Activated B cell treated with CpG ODN at 0.5 μM for 24 hours (primary cell): ENCODE measurements at regions not wholly inside any gene's neighbourhood (a gene's known extent, or its start where the extent isn't known, plus 50 kb on each side); places are given as distances from the start of the nearest gene placed in this dataset.

Source experiments
- ATAC-seq: fragments of 200-7000 bp; cut with Tn5 transposase; one replicate; pipeline ENCODE4 v1.10.0; 2021; ENCODE audit warnings: low read depth, mild to moderate bottlenecking, moderate library complexity
- CTCF ChIA-PET: fragments of 350-600 bp; sonication (Branson Sonifier 250); formaldehyde crosslinking; loops from one replicate; lab custom pipeline; 2021; ENCODE audit warnings: antibody characterized with exemption; lab: Charles Lee
- POLR2A ChIA-PET: fragments of 350-600 bp; sonication (Branson Sonifier 250); formaldehyde crosslinking; loops from one replicate; lab custom pipeline; 2021; ENCODE audit warnings: antibody characterized with exemption; lab: Charles Lee
- DNase-seq: peaks from one replicate; pipeline ENCODE4 v3.0.0; 2022
- H3K27ac Mint-ChIP-seq: one replicate; pipeline ENCODE4 v1.8.0; 2020; ENCODE audit warnings: mixed read lengths
- H3K27me3 Mint-ChIP-seq: one replicate; pipeline ENCODE4 v1.8.0; 2021; ENCODE audit warnings: mixed read lengths
- H3K36me3 Mint-ChIP-seq: one replicate; pipeline ENCODE4 v1.8.0; 2021; ENCODE audit warnings: low read depth, mixed read lengths
- H3K4me1 Mint-ChIP-seq: one replicate; pipeline ENCODE4 v1.8.0; 2021; ENCODE audit warnings: mixed read lengths
- H3K4me3 Mint-ChIP-seq: one replicate; pipeline ENCODE4 v1.8.0; 2020; ENCODE audit warnings: mild to moderate bottlenecking, mixed read lengths
- H3K9me3 Mint-ChIP-seq: one replicate; pipeline ENCODE4 v1.8.0; 2020; ENCODE audit warnings: mixed read lengths
- intact Hi-C: fragments of 100-400 bp; cut with micrococcal nuclease; formaldehyde crosslinking; loops from one replicate; pipeline ENCODE4 v1.15.1; 2024
- TF ChIP-seq, protein P1 (sequence below): fragments of 200-600 bp; IDR thresholded peaks from one replicate; pipeline ENCODE4 v1.8.0; 2022; ENCODE audit warnings: antibody characterized with exemption, mild to moderate bottlenecking

DNA sequence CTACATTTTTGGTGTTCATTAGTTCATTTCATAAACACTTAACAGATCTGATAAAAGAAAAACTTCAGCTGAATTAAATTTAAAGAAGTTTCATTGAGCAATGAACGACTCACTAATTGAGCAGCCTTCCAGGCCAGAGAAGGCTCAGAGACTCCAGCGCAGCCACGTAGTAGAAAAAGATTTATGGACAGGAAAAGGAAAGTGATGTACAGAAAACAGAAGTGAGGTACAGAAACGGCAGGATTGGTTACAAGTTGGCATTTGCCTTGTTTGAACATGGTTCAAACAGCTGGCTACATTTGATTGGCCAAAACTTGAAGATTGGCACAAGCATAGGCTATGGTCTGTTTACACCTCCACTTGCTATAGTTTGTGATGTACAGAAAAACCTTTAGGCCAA, 166.3 kb upstream of the DTNBP1 start:
- DNase-seq (no peak), ATAC-seq (no peak)
- intact Hi-C loops = no loop called here
- POLR2A ChIA-PET = interaction anchor here (0.5 to 0.6 kb wide), 2 partner anchors 59 to 232 kb away, joined by 4 read pairs; no protein-coding TSS in a partner anchor
- Mint-ChIP-seq H3K9me3 (no peaks in the 10 kb centered on the region), H3K4me3 (no peak overlapping the region), H3K27ac (no peak overlapping the region), H3K4me1 (no peaks in the 10 kb centered on the region), H3K36me3 (no peaks in the 10 kb centered on the region), H3K27me3 (peaks cover 2% of the 10 kb centered on the region)
- CTCF ChIA-PET = no interaction called here
- TF ChIP-seq, protein P1, sequence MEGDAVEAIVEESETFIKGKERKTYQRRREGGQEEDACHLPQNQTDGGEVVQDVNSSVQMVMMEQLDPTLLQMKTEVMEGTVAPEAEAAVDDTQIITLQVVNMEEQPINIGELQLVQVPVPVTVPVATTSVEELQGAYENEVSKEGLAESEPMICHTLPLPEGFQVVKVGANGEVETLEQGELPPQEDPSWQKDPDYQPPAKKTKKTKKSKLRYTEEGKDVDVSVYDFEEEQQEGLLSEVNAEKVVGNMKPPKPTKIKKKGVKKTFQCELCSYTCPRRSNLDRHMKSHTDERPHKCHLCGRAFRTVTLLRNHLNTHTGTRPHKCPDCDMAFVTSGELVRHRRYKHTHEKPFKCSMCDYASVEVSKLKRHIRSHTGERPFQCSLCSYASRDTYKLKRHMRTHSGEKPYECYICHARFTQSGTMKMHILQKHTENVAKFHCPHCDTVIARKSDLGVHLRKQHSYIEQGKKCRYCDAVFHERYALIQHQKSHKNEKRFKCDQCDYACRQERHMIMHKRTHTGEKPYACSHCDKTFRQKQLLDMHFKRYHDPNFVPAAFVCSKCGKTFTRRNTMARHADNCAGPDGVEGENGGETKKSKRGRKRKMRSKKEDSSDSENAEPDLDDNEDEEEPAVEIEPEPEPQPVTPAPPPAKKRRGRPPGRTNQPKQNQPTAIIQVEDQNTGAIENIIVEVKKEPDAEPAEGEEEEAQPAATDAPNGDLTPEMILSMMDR = no peak

DNA sequence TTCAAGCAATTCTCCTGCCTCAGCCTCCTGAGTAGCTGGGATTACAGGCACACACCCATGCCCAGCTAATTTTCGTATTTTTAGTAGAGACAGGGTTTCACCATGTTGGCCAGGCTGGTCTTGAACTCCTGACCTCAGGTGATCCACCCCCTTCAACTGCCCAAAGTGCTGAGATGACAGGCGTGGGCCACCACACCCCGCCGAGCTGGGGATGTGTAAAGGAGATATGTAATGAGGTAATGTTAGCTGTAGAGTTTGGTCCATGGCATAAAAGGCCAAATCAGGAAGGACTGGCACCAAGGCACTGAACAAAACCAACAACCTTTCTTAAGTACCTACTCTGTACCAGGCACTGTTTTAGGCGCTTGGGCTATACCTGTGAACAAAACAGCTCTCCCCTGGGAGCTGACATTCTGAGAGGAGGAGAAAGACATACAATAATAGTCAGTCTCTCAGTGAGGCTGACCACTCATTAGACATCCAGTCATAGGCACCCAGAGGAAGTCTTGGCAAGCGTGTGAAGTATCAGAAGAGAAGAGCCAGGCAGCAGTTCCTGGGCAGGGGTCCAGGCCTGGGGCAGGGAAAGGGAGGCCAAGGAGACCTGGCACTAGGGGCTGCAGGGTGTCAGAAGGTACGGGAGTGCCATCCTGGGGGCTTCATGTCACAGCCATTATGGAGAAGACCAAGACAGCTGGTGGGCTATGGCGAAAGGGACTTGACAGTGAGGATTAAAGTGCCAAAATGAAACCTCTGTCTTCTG, 164.8 kb upstream of the DTNBP1 start:
- Mint-ChIP-seq H3K4me1 (no peaks in the 10 kb centered on the region), H3K27me3 (peaks cover 2% of the 10 kb centered on the region), H3K4me3 (no peak overlapping the region), H3K9me3 (no peaks in the 10 kb centered on the region), H3K36me3 (no peaks in the 10 kb centered on the region), H3K27ac (no peak overlapping the region)
- POLR2A ChIA-PET = interaction anchor here (1.3 kb wide), 1 partner anchor 60 kb away, joined by 4 read pairs; no protein-coding TSS in a partner anchor
- CTCF ChIA-PET = no interaction called here
- intact Hi-C loops = no loop called here
- TF ChIP-seq, protein P1 = no peak
- DNase-seq (no peak), ATAC-seq (no peak)

DNA sequence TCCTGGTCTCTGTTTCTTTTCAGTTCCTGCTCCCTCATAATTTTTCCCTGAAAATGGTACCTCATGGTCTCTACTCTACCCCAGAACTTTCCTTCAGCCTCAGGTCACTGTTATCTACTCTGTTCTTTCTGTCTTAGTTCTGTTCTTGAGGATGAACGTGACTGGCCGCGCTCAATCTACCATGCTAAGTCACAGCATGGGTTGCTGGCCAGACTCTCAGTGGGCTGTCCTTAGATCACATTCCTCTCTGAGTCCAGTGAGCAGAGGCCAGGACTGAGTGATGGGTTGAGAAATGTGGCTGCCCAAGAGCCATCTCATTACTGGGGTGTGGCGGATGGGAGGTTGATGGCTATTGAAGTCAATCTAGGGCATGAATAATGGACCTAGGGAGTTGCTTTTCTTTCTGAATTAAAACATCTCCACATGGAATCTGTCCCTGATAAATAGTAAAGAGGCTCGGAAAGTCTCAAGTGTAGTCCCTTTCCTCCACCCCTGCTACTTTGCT, 164.0 kb upstream of the DTNBP1 start:
- intact Hi-C loops = no loop called here
- ChIA-PET POLR2A (no interaction called here), CTCF (no interaction called here)
- Mint-ChIP-seq H3K27me3 (peaks cover 2% of the 10 kb centered on the region), H3K9me3 (no peaks in the 10 kb centered on the region), H3K4me1 (no peaks in the 10 kb centered on the region), H3K27ac (no peak overlapping the region), H3K36me3 (no peaks in the 10 kb centered on the region), H3K4me3 (no peak overlapping the region)
- DNase-seq (no peak), ATAC-seq (no peak)
- TF ChIP-seq, protein P1 = no peak

DNA sequence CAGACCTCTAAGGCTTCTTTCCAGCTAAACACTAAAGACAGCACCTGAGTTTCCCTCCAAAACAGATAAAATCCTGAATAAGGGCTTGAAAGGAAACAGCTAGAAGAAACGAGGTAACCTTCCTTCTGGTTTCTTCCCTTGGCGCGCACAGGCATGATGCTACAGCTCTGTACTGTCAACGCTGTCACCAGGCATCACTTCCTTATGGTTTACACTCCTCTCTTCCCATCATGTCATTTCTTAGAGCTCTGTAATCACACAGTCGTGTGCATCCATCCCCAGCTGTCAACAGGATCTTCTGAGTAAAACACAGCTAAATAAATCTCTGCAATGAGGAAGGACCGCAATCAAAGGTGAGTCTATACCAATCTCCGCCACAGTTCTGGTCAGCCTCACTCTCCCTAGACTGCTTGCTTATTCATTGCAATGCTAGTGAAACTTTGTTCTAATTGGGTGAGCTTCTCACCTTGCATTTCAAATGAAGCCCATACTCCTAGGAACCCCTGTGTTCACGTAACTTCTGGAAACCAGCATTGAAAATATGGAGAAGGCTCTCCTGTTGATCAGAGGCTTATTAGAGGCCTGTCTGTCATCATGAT, 162.6 kb upstream of the DTNBP1 start:
- TF ChIP-seq, protein P1 = no peak
- Mint-ChIP-seq H3K9me3 (no peaks in the 10 kb centered on the region), H3K4me3 (no peak overlapping the region), H3K27me3 (peaks cover 2% of the 10 kb centered on the region), H3K36me3 (no peaks in the 10 kb centered on the region), H3K27ac (no peak overlapping the region), H3K4me1 (no peaks in the 10 kb centered on the region)
- ATAC-seq (no peak), DNase-seq (no peak)
- ChIA-PET POLR2A (no interaction called here), CTCF (no interaction called here)
- intact Hi-C loops = no loop called here

DNA sequence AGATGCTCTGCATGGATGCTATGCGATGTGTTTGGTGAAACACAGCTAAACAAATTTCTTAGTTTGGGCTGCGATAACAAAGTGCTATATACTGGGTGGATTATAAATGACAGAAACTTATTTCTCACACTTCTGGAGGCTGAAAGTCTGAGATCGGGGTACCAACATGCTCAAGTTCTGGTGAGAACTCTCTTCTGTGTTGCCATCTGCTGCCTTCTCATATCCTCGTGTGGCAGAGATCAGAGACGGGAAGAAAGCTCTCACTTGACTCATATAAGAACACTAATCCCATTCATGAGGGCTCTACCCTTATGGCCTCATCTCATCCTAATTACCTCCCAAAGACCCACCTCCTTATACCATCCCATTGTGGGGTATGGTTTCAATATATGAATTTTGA, 162.0 kb upstream of the DTNBP1 start:
- Mint-ChIP-seq H3K27me3 (peaks cover 2% of the 10 kb centered on the region), H3K4me1 (no peaks in the 10 kb centered on the region), H3K9me3 (no peaks in the 10 kb centered on the region), H3K27ac (no peak overlapping the region), H3K36me3 (no peaks in the 10 kb centered on the region), H3K4me3 (no peak overlapping the region)
- POLR2A ChIA-PET = no interaction called here
- CTCF ChIA-PET = no interaction called here
- DNase-seq (no peak), ATAC-seq (no peak)
- intact Hi-C loops = no loop called here
- TF ChIP-seq, protein P1 = no peak
